Kidney capillary endothelial cell (primary cell): ENCODE measurements at regions not wholly inside any gene's neighbourhood (a gene's known extent, or its start where the extent isn't known, plus 50 kb on each side); places are given as distances from the start of the nearest gene placed in this dataset.
A peak's percentile ranks its signal among the peaks of the same experiment; 100 is the strongest.
"Not testable (repeated sequence)": the region's sequence is repeated elsewhere in the genome, so short reads cannot be mapped to it uniquely, and the experiment has no call there.

Experiments
- DNase-seq: peaks from one replicate; pipeline ENCODE4 v3.0.0-alpha.2; 2018; ENCODE audit warnings: low spot score

DNA sequence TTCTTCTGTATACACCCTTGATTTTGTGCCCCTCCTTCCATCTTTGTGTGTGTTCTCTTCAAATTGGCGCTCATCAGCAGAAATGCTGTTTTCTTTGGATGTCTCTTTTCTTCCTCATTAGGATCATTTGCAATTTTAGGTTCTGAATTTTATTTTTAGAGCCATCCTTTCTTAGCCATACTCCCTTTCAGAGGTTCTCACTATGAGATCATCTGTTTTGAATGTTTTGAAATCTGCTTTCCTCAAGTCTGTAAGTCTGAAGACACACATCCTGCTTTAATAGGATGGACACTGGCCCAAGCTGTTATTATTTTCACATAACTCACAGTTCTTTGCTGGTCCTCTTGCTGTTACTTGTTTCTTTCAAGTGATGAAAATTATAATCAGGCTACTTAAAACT is 124.8 kb downstream of the BDH1 start:
- DNase-seq, result no peak

GRCh38 chr3:197430502-197430901 is 125.3 kb downstream of the BDH1 start:
- no peak for DNase-seq

- no peak for DNase-seq
These were observed 126.8 kb downstream of the BDH1 start for GRCh38 chr3:197428952-197429351.

DNA sequence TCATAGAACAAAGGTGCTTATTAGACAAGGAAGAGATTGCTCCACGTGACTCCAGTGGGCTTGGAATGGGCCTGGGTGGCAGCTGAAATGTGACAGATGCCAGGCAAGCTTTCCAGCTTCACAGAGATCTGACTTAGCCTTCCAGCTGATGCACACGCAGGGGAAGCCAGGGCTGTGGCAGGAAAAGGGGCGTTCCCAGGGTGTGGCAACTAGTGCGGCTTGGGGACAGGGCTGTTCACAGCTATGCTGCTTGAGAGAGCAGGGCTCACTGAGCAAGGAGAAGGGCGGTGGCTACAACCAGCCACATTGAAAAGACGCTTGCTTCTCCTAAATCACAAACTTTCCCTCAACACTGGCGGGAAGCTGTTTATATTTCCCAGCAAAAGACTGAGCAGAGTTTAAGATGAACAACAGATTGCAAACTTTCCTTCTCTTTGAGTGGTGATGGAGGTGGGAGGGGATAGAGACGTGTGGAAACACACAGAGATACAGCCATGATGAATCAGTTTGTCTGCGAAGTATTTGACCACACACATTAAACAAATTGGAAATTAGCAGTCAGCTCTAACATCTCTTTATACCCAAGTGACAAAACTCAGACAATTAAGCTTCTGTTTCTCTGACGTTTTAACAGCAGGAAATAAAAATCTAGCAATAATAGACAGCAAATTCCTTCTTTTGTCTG is 127.5 kb downstream of the BDH1 start:
- peak; percentile 9 for DNase-seq

DNA sequence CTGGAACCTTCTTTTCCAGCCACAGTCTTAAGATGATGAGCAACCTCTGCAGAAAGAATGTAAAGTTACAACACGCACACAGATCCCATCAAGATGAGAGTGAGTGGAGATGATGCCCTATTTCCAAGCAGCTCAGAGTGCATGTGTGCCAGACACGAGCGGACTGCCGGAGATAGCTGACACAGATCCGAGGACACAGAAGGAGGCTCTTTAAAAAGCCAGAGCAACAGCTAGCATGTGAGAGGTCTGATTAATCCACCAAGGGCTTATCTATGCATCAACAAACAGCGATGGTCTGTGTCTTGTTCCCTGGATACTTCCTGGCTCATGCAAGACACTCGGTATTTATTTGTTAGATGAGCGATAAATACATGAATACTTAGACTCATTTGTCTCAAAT is 128.6 kb upstream of the DLG1 start:
- DNase-seq, result no peak

GRCh38 chr3:197426121-197426566 is 127.7 kb upstream of the DLG1 start:
- no peak for DNase-seq

DNA sequence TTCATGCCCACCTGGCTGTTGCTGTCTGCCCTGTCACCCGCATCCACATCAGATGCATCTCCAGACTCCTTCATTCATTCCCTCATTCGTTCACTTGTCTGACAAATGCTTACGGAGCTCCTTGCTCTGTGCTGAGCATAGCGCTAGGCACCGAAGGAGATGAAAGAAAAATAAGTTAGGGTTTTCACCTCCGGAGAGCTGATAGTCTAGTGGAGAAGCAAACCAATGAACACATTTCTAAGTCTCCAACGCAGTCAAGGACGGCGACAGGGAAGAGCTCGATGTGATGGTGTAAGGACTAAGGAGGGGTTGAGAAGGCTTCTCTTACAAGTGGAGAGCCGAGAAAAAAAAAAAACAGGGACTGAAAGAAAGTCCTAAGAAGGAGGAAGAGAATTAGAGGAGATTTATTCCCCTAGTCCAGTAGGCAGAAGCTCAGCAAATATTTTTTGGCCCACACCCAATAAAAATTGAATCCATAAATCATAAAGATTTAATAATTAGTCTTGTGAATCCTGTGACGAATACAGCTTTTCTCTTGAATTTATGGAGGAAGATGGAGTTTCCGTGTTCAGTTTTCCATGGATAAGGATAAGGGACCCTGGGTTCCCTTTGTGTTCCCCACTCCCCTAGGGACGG is 127.2 kb upstream of the DLG1 start:
- no peak for DNase-seq

GRCh38 chr3:197424674-197425484 is 126.5 kb upstream of the DLG1 start:
- DNase-seq, result no peak

- DNase-seq, result no peak
These were observed 125.9 kb upstream of the DLG1 start for GRCh38 chr3:197424266-197424665.

DNA sequence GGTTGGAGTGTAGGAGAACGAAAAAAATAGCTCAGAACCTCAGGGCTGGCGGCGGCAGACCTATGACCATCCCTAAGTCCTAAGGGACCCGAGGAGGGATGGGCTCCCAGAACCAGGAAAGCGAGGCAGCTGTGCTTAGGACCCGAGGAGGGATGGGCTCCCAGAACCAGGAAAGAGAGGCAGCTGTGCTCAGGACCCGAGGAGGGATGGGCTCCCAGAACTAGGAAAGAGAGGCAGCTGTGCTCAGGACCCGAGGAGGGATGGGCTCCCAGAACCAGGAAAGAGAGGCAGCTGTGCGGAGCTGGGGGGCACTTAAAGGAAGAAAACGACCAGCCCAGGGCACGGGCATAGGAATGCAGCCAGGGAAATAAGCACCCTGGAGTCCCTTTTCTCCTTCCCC is 125.0 kb upstream of the DLG1 start:
- no peak for DNase-seq

DNA sequence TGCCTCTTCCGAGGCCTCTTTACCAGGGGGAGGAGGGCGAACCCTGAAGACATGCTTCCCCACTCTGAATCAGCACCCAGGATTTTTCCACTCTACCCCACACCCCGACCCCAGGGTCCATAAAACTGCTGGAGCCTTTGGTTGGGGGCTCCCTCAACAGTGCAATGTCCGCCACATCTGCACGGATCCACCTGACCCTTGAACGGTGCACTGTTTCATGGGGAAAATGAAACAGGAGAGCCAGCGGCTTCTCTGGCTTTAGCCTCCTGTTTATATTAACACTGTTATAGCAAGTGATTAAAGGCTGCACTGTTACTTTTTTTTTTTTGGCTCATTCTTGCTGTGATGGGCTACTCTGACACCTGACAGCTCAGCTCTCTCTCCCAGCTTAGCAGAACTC is 124.1 kb upstream of the DLG1 start:
- no peak for DNase-seq

- DNase-seq, result no peak
These were observed 122.6 kb upstream of the DLG1 start for GRCh38 chr3:197421021-197421420.

GRCh38 chr3:197420566-197420965 is 122.2 kb upstream of the DLG1 start:
- no peak for DNase-seq

- DNase-seq, result no peak
These were observed 121.7 kb upstream of the DLG1 start for GRCh38 chr3:197420115-197420514.

- DNase-seq, result no peak
These were observed 121.3 kb upstream of the DLG1 start for GRCh38 chr3:197419696-197420095.

GRCh38 chr3:197417911-197418618 is 119.7 kb upstream of the DLG1 start:
- DNase-seq, result no peak

GRCh38 chr3:197417441-197417840 is 119.0 kb upstream of the DLG1 start:
- DNase-seq, result no peak

GRCh38 chr3:197411899-197412298 is 113.5 kb upstream of the DLG1 start:
- not testable (repeated sequence) for DNase-seq

DNA sequence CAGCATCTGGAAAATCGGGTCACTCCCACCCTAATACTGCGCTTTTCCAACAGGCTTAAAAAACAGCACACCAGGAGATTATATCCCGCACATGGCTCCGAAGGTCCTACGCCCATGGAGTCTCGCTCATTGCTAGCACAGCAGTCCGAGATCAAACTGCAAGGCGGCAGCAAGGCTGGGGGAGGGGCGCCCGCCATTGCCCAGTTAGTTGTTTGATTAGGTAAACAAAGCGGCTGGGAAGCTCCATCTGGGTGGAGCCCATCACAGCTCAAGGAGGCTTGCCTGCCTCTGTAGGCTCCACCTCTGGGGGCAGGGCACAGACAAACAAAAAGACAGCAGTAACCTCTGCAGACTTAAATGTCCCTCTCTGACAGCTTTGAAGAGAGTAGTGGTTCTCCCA is 111.8 kb upstream of the DLG1 start:
- DNase-seq, result not testable (repeated sequence)

DNA sequence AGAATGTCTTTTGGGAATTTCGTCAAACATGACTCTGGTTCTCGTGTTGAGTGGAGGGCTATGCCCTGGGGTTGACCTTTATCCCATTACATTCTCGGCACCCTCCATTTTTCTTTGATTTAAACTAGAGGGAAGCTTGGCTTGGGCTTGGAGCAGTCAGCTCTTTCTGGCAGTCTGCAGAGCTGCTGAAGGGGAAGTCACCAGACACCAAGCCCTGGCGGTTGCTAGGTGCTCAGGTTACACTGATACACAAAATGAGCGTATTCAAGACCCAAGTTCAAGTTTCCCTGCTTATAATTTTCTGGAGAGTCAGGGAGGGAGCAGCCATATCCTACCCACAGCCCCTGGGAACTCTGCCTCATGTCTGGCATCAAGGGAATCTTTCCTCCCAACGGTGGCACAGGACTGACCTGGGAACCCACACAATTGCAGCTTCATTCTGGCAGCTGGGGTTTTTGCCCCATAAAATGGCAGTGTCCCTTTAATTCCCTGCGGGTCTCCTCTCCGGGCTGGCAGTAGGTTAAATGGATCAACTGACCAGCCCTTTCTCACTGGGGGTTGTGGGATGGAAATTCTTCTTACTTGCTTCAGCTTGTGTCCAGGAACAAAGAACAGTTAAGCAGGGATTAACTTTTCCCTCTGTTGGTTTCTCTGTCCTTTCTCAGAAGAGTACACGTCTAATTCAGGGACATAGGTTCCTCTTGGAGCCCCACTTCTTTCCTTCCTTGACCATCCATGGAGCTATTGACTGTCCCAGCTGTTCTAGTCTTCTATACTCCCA is 110.0 kb upstream of the DLG1 start:
- DNase-seq, result no peak

DNA sequence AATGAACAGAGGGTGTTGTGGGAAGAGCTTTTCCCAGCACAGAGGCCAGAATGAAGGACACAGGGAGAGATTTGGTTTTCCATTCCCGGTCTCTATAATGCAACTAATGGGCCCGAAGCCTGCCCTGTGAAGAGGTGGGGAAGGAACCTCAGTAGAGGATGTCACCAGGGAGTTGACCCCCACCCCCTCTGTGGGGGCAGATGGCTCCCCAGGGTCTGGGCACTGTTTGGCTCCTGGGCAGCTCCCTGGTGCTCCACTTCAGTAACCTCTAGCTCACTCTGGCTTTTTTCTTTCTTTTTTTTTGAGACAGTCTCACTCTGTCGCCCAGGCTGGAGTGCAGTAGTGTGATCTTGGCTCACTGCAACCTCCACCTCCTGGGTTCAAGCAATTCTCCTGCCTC is 109.1 kb upstream of the DLG1 start:
- DNase-seq, result no peak

- DNase-seq, result no peak
These were observed 108.6 kb upstream of the DLG1 start for GRCh38 chr3:197407053-197407452.
